Loucy (cell line): ENCODE measurements at regions not wholly inside any gene's neighbourhood (a gene's known extent, or its start where the extent isn't known, plus 50 kb on each side); places are given as distances from the start of the nearest gene placed in this dataset.

Experiments
- EZH2phosphoT487 ChIP-seq: fragments of 200-600 bp; IDR thresholded peaks from 2 replicates; pipeline ENCODE4 v1.6.1; 2018; ENCODE audit warnings: antibody characterized with exemption, mild to moderate bottlenecking, moderate library complexity, borderline replicate concordance
- TF ChIP-seq, protein P1 (sequence below): fragments of 200-600 bp; sonication (generic); conservative IDR thresholded peaks from 2 replicates; pipeline ENCODE4 v1.5.1; 2014; ENCODE audit warnings: mild to moderate bottlenecking, antibody characterized with exemption, low read length

DNA sequence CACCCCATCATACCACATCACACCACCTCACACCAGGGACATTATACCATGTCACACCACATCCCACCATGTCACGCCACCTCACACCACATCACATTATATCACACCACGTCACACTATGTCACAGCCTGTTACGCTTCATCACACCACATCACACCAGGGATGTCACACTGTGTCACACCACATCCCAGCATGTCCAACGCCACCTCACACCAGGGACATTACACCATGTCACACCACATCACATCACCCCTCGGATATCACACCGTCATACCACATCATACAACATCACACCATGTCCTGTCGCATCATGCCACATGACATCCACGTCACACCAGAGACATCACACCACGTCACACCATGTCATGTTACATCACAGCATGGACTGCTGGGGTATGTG, 235.5 kb downstream of the TMEM121 start:
- TF ChIP-seq, protein P1, sequence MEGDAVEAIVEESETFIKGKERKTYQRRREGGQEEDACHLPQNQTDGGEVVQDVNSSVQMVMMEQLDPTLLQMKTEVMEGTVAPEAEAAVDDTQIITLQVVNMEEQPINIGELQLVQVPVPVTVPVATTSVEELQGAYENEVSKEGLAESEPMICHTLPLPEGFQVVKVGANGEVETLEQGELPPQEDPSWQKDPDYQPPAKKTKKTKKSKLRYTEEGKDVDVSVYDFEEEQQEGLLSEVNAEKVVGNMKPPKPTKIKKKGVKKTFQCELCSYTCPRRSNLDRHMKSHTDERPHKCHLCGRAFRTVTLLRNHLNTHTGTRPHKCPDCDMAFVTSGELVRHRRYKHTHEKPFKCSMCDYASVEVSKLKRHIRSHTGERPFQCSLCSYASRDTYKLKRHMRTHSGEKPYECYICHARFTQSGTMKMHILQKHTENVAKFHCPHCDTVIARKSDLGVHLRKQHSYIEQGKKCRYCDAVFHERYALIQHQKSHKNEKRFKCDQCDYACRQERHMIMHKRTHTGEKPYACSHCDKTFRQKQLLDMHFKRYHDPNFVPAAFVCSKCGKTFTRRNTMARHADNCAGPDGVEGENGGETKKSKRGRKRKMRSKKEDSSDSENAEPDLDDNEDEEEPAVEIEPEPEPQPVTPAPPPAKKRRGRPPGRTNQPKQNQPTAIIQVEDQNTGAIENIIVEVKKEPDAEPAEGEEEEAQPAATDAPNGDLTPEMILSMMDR = no peak
- TF ChIP-seq EZH2phosphoT487 = no peak
